HepG2 (cell line): ENCODE measurements at regions not wholly inside any gene's neighbourhood (a gene's known extent, or its start where the extent isn't known, plus 50 kb on each side); places are given as distances from the start of the nearest gene placed in this dataset.

Experiments
- ADNP ChIP-seq: sonication (generic); formaldehyde crosslinking; IDR thresholded peaks from 2 replicates; pipeline ENCODE4 v1.4.0; 2020; ENCODE audit warnings: missing genetic modification reagents
- GZF1 ChIP-seq: sonication (generic); formaldehyde crosslinking; IDR thresholded peaks from 2 replicates; pipeline ENCODE4 v1.5.1; 2020; ENCODE audit warnings: mild to moderate bottlenecking, missing genetic modification reagents
- KDM4B ChIP-seq: sonication (generic); formaldehyde crosslinking; IDR thresholded peaks from 2 replicates; pipeline ENCODE4 v1.4.0; 2020; ENCODE audit warnings: missing genetic modification reagents
- NFYB ChIP-seq: sonication (generic); formaldehyde crosslinking; IDR thresholded peaks from 2 replicates; pipeline ENCODE4 v1.4.0; 2020; ENCODE audit warnings: missing genetic modification reagents
- PCBP2 ChIP-seq: fragments of 200-400 bp; formaldehyde crosslinking; optimal IDR thresholded peaks from 2 replicates; pipeline ENCODE3; 2018; ENCODE audit warnings: low read length, low read depth; ENCODE audit not compliant: poor library complexity, severe bottlenecking
- SNRNP70 ChIP-seq: fragments of 200-400 bp; formaldehyde crosslinking; IDR thresholded peaks from 2 replicates; pipeline ENCODE4 v1.6.1; 2017; ENCODE audit warnings: mild to moderate bottlenecking, low read depth, low read length, moderate library complexity
- ZFX ChIP-seq: sonication (generic); formaldehyde crosslinking; IDR thresholded peaks from 2 replicates; pipeline ENCODE4 v1.4.0; 2020; ENCODE audit warnings: mild to moderate bottlenecking, low read depth, missing genetic modification reagents, moderate library complexity
- ZNF543 ChIP-seq: sonication (generic); formaldehyde crosslinking; IDR thresholded peaks from 2 replicates; pipeline ENCODE4 v1.4.0; 2020; ENCODE audit warnings: mild to moderate bottlenecking, missing genetic modification reagents
- TF ChIP-seq, protein P1 (sequence below): sonication (generic); formaldehyde crosslinking; IDR thresholded peaks from 2 replicates; pipeline ENCODE4 v1.5.0; 2020; ENCODE audit warnings: mild to moderate bottlenecking, missing genetic modification reagents, moderate library complexity

DNA sequence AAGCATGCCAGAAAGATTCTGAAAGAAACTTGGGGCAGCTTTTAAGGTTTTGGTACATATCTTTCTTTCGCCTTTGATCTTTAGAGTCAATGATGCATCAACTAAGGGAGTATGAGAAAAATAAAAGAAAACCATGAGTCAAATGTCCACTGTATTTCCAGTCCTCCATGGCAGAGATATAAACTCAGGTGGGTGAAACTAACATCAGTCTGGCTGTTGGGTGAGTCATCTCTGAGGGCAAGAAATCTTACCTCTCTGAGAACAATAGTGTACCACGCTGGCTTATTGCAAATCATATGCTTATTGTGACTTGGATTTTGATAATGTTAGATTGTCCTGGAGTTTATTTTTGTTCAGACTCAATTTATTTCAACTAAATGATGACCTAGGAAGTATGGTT is 521.0 kb downstream of the PLCL1 start:
- TF ChIP-seq ZFX (CRISPR knock-in tag) (no peak), KDM4B (CRISPR knock-in tag) (no peak), GZF1 (CRISPR knock-in tag) (no peak), NFYB (no peak), ADNP (no peak), PCBP2 (no peak), SNRNP70 (no peak), ZNF543 (no peak)
- TF ChIP-seq, protein P1, sequence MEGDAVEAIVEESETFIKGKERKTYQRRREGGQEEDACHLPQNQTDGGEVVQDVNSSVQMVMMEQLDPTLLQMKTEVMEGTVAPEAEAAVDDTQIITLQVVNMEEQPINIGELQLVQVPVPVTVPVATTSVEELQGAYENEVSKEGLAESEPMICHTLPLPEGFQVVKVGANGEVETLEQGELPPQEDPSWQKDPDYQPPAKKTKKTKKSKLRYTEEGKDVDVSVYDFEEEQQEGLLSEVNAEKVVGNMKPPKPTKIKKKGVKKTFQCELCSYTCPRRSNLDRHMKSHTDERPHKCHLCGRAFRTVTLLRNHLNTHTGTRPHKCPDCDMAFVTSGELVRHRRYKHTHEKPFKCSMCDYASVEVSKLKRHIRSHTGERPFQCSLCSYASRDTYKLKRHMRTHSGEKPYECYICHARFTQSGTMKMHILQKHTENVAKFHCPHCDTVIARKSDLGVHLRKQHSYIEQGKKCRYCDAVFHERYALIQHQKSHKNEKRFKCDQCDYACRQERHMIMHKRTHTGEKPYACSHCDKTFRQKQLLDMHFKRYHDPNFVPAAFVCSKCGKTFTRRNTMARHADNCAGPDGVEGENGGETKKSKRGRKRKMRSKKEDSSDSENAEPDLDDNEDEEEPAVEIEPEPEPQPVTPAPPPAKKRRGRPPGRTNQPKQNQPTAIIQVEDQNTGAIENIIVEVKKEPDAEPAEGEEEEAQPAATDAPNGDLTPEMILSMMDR (CRISPR knock-in tag): no peak
